GM21367 (cell line): ENCODE measurements at regions not wholly inside any gene's neighbourhood (a gene's known extent, or its start where the extent isn't known, plus 50 kb on each side); places are given as distances from the start of the nearest gene placed in this dataset.
"Not testable (repeated sequence)": the region's sequence is repeated elsewhere in the genome, so short reads cannot be mapped to it uniquely, and the experiment has no call there.

Experiments used
- ATAC-seq: cut with Tn5 transposase; IDR thresholded peaks from one replicate; pipeline ENCODE4 v1.9.1; 2021; ENCODE audit not compliant: unreplicated experiment

DNA sequence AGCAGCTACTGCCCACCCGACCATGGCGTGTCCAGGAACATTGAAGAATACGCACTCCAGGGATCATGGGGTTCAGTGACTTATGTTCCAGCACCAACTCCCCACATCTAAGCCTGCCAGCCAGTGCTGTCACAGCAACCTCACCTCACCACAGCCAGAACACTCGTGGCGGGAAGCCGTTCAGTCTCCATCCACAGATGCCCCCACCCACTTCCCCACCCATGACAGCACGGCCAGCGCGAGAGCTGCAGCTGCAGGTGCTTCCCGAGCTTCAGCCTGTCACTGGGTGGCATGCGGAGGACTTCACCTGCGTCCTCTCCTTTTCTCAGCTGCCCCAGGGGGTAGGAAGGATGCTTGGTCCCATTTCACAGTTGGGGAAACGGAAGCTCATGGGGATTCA is 50.3 kb downstream of the RBFOX3 start:
- ATAC-seq = no peak

DNA sequence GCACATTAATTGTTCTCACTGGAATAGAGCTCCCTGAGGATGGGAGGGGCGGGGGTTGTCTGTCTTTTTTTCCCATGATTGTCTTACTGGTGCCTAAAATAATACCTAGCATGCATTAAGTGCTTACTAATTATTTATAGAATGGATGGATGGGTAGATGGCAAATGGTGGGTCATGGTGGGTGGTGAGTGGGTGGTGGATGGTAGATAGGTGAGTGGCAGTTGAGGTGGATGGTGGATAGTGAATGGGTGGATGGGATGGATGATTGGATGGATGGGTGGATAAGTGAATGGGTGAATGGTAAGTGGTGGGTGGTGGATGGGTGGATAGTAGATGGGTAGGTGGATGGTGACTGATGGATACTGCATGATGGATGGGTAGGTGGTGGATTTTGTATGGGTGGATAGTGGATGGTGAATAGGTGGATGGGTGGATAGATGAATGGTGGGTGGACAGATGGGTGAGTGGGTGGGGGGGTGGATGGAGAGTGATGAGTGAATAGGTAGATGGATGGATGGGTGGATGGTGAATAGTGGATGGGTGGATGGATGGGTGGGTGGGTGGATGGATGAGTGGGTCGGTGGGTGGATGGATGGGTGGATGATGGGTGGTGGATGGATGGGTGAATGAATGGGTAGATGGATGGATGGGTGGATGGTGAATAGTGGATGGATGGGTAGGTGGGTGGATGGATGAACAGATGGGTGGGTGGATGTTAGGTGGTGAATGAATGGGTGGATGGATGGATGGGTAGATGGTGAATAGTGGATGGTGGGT is 51.6 kb downstream of the RBFOX3 start:
- ATAC-seq = no peak

DNA sequence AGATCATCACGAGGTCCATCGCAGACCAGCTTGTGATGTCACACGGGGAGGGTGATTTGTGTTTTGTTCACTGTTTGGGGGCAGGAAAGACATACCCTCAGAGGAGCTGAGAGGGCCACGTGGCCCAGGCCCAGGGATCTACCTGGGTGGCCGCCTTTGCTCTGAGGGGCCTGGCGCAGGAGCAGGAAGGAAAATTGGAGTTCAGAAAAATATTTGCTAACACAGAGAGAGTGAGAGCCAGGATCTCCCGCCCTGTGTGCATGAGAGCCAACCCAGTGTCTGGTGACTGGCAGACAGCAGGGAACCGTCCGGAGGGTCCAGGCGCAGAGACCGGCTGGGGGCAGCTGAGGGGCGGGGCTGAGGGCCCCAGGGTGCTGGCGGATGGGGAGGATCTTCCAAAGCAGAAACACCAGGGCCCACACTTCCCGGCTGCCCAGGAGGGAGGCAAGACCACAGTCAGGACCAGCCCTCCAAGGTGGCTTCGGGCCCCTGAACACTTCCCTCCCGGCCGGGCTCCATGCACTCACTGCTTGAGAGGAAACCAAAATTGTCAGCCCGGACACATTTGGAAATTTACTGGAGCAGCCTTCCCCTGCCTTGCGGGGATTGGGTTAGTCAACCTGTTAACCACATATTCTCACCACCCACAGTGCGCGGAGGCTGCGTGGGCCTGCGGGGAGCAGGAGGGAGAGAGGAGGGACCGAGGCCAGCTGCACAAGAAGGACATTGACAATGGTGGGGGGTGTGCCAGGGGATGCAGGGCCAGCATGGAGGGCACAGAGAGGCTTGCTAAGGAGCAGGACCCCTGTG is 52.6 kb downstream of the RBFOX3 start:
- no peak for ATAC-seq

DNA sequence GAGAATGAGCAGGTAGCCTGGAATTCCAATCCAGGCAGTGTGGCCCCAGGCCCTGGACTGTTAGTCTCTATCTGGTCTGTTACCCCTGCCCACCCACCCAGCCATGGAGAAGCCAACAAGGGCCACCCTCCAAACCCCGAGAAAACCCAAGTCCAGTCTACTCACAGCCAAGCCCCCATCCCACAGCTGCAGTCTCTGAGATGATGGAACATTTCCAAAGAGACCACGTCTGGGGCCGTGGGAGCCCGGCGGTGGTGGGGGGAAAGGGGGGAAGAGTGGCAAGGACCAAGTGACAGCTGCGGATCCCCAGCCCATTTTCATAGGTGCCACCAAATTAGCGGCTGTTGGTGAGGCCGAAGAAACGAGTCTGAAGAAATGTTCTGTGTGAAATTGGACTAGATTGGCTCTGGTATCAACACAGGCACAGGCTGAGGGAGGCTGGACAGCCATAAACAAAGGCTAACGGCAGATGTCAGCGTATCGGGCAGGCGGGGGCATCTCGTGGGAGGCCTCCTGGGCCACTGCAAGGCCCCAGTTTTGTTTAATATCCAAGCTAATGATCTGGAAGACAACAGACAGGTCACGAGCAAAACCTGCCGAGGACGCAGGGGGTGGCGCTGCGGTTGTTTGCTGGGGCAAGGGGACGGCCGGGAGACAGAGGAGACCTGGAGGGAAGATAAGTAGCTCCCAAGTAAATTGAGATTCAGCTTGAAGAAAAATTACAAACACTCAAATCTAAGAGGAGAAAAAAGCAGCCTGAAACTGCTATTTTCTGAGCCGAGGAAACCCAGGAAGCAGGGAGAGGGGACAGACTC is 53.4 kb downstream of the RBFOX3 start:
- no peak for ATAC-seq

DNA sequence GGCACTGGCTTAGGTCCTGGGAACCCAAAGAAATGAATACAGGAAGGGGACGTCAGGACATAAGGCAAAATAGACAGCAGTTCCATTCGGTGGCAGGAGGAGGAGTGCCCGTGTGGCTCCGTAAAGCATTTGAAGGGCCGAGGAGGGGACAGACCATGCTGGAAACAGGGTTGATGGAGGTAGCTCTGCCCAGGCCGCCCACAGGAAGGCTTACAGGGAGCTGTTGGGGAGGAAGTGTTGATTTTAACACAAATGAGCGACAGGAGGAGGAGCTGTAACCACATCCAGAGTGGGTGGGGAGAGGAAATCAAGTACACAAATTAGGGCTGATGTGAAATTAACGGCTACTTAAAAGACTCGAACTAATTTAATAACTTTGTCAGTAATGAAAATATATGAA is 54.6 kb downstream of the RBFOX3 start:
- no peak for ATAC-seq

DNA sequence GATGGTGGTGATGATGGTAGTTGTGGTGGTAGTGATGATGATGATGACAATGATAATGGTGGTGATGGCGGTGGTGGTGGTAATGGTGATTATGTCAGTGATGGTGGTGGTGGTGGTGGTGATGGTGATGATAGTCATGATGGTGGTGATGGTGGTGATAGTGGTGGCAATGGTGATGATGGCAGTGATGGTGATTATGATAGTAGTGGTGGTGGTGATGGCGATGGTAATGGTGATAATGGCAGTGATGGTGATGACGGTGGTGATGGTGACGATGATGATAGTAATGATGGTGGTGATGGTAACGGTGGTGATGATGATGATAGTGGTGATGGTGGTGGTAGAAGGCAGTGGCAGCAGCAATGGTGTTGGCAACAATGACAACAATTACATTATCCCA is 55.3 kb downstream of the RBFOX3 start:
- ATAC-seq = no peak

DNA sequence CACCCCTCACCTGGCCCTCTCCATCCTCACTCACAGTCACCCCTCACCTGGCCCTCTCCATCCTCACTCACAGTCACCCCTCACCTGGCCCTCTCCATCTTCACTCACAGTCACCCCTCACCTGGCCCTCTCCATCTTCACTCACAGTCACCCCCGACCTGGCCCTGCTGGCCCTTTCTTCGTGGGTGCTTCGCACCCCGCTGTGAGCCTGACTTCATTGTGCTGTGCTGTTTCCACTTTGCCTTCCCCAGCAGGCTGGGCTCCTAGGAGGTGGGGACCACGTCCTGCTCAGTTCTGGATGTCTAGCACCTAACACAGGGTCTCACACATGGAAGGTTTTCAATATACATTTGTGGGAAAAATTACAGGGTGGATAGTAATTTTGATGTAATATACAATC is 56.5 kb downstream of the RBFOX3 start:
- ATAC-seq = not testable (repeated sequence)

DNA sequence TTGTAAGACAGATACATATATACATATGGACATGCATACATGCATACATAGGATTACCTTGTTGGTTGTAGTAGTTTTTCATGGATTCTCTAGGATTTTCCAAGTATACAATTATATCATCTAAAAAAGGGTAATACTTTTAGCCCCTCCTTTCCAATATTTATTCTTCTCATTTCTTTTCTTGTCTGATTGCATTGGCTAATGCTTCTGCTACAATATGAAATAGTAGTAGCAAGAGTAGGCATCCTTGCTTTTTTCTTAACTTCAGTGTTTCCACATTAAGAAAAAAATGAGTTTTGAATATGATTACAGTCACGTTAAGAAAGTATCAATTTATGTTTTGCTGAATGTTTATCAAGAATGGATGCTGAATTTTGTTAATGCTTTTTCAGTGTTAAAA is 58.0 kb downstream of the RBFOX3 start:
- ATAC-seq = no peak

DNA sequence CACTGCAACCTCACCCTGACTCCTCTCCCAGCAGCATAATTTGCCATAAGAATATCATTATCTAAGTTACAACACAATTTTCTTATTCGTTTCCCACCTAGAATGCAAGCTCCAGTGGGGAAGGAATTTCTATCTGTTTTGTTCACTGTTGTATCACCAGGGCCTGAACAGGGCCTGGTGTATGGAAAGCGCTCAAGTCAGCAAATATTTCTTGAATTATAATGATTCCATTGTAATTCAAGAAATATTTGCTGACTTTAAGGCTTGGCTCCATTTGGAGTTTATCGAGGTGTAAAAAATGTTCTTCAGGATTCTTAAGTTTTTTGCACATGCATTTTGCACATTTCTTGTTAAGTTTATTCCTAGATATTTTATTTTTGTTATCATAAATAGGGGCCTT is 58.4 kb downstream of the RBFOX3 start:
- no peak for ATAC-seq

DNA sequence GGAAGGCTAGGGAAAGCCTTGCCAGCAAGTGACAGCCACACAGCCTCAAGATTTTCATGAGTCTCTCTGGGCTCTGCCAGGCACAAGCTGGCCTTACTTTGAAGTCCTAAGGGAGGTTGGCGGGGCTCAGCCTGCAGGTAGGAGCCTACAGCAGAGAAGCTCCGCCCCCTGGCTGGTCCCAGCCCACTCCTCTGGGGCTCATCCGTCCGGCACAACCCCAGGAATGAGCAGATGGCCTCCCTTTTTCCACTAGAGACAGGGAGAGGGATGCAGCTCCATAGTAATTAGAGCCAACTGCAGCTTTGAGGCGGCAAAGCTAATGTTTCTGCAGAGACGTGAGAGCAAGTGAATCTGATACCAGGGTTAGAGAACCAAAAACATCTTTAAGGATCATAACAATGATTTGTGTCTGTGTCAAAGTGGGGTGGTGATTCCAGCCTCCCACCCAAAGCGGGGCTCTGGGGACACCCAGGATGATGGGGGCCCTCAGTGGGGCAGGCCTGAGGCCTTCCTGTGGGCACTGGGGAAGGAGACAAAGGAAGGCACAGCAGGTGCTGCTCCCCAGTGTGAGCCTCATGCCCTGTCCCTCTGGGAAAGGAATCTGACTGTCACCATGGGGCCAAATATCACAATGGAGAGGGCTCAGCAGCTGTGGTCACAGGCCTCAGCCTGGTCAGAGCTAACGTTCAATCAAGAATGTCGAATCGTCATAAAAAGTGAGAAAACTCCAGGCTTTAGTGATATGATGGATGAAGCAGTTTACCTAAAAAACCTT is 61.5 kb downstream of the RBFOX3 start:
- no peak for ATAC-seq

DNA sequence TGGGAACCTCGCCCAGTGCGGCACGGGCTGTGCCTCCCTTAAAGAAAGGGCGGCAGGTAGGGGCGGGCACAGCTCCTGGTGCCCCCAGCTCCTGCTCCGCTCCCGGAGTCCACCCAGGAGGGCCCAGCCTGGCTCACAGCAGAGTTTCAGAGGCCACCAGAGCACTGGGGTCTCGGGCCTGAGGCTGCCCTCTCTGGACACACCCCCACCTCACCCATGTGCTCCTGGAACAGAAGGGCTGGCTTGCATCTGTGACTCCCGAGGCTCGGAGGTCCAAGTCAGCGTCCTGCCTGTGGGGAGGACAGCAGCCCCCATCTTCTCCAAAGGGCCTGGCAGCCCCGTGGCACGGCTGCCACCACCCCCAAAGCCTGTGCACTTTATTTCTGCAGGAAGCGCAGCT is 62.7 kb downstream of the RBFOX3 start:
- ATAC-seq = no peak

DNA sequence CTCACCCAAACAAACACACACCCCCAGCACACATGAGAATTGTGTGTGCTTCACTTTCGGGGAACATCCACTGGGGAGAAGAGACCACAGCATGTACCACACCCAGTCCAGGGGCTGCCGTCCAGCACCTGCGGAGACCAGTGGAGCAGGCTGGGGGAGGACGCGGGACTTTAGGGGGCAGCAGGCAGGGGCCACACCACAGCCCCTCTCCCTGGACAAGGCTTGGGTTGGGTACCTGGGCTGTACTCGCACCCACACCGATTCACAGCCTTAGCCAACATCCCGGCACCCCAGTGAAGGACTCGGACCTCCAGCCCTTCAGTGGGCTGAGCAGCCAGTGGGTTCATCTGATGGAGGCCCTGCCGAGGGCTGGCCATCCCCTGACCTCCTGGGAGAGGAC is 63.3 kb downstream of the RBFOX3 start:
- no peak for ATAC-seq

DNA sequence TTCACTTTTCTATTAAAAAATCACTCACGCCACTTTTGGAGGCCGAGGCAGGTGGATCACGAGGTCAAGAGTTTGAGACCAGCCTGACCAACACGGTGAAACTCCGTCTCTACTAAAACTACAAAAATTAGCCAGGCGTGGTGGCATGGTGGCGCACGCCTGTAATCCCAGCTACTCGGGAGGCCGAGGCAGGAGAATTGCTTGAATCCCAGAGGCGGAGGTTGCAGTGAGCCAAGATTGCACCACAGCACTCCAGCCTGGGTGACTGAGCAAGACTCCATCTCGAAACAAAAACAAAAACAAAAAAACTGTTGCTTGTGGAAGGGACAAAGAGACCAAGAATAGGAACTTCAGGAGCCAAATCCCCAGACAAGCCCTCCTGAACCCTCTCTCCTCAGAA is 63.7 kb downstream of the RBFOX3 start:
- not testable (repeated sequence) for ATAC-seq

DNA sequence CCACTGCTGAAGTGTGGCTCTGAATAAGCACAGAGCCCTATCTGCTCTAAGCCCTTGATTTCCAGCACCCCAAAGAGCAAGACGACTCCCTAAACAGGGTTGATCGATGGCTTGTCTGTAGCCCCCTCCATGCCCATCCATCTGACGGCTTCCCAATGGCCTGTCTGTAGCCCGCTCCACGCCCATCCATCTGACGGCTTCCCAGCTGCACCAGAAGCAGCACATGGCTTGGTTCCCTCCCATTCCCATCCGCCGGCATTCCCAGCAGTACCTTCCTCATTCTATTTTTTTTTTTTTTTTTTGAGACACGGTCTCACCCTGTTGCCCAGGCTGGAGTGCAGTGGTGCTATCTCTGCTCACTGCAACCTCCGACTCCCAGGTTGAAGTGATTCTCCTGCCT is 64.5 kb downstream of the RBFOX3 start:
- no peak for ATAC-seq

DNA sequence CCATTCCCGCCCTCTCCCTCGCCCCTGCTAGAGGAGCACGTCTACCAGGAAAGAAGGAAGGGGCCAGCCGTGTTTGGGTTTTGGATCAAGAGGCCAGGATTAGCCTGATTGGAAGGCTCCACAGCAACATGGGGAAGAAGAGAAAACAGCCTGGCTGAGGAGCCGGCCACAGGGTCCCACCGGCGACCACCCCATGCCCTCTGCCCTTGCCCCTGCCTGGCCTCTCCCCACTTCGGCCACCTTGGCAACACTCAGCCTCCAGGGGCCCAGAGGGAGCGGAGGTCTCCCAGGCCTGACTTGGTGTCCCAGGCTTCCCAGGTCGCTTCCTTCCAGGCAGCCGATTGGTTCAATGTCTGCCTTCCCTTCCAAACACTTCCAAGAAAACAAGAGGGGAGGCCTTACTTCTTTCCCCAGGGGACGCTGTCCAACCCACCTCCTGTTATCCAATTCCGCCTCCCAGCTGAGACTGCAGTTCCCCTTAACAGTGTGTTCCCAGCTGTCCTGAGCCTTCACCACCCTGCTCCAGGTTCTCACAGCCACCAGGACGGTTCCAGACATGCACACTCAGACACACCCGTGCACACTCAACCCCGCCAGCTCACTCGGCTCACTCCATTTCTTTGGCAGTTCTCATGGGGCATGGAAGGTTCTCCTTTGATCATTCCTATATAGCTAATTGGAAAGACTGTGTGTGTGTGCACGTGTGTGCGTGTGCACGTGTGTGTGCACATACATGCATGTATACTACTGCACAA is 65.4 kb downstream of the RBFOX3 start:
- ATAC-seq = no peak

DNA sequence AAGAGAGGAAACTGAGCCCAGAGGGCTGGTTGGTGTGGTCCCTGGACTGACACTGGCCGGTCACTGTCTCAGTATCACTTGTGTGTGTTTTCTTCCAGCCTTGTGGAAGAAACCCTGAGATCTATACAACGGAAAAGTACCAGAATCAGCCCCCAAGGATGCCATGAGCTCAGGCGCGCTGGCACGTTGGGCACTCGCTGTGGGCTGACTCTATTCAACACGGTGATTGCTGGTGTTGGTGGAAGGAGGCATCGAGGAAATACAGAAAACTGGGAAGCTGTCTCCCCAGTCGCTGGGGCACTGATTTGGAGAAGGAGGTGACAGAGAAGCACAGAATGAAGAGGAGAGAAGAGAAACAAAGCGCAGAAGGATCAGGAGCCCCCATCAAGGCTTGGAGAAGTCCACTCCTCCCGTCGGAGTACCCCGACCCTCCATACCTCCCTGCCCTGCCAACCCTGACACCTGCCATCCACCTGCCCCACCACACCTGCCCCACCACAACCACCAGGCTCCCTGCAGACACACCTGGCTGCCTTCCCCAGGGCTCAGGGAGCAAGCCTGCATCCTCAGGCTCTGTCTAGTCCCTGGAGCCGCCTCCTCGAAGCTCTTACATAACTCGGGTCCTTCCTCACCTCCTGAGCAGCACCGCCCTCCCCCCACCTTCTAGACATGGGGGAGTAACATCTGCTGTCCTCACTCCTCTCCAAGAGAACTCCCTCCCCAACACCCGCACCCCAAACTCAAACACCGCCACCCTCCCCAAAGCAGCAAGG is 66.5 kb downstream of the RBFOX3 start:
- no peak for ATAC-seq

DNA sequence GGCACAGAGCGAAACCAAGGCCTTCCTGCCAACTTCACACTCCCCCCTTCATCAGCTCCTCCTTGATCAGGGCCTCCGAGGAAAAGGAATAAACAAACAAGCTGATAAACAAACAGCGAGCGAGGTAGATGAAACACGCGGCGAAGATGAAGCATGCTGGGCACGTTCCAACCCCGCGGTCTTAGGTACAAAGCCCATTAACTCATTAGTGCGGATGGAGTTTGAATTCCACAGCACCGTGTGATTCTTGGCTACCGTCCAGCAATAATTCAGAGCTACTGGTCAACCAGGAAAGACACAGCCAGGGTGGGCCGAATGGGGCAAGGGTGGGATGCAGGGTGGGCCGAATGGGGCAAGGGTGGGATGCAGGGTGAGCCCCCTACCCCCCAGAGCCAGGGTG is 67.3 kb downstream of the RBFOX3 start:
- no peak for ATAC-seq

DNA sequence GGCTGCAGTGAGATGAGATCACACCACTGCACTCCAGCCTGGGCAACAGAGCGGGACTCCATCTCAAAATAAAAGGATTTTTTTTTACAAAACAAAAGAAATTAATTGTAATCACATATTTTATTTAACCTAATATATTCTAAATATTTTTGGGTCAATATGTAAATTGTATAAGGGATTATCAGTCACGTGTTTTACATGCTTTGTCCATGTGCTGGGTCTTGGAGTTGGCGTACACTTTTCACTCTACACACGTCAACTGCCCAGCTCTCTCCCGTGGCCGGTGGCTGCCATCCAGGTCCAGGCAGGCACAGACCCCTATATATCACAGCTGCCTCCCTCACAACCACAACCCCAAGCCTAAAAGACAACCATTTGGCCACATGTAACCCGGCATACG is 68.1 kb downstream of the RBFOX3 start:
- no peak for ATAC-seq

DNA sequence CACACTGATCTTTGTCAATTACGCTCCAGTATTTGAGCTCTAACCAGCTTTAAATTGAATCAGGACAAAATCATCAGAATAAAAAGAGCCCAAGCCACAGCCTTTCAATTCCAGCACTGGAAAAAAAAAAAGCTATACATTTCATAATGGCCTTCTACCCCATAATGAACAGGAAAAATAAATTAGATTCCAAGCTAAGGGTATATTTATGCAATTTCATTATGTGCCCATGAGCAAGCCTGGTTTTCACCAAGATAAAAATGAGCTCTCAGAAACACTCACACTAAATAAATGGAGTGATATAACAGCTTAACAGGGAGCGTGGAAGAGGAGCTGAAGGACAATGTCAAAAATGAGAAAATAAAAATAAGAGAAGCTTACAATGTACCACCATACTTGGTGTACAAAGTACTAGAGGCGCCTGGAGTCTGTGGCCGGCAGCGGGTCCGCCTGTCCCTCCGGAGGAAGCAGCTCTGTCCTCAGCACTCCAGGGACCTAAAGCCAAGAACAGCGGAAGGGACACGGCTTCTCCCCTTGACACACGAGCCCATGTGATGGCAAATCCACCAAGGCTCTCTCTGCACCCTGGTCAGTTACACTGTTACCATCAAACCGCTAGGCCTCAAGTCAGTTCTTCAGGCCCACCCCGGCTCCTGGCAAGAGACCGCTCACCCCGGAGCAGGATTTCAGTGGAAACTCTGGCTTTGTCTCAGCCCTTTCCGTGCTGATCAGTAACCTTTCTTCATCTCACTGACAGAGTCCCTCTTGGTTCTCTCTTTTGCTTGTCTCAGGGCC is 69.6 kb downstream of the RBFOX3 start:
- no peak for ATAC-seq
